GM12892 (cell line): ENCODE measurements at regions not wholly inside any gene's neighbourhood (a gene's known extent, or its start where the extent isn't known, plus 50 kb on each side); places are given as distances from the start of the nearest gene placed in this dataset.

Source experiments
- POLR2A ChIP-seq: IDR thresholded peaks from 2 replicates; pipeline ENCODE4 v1.6.1; 2011; ENCODE audit warnings: low read depth, low read length, control low read depth
- TAF1 ChIP-seq: IDR thresholded peaks from 2 replicates; pipeline ENCODE4 v1.6.1; 2011; ENCODE audit warnings: low read depth, mild to moderate bottlenecking, control low read depth, low read length, borderline replicate concordance

- TF ChIP-seq TAF1 (no peak), POLR2A (no peak)
These were observed 103.9 kb upstream of the TMEM132C start for GRCh38 chr12:128163086-128163485.
